HG03558 (cell line): ENCODE measurements at regions not wholly inside any gene's neighbourhood (a gene's known extent, or its start where the extent isn't known, plus 50 kb on each side); places are given as distances from the start of the nearest gene placed in this dataset.
"Not testable (repeated sequence)": the region's sequence is repeated elsewhere in the genome, so short reads cannot be mapped to it uniquely, and the experiment has no call there.

Source experiments
- ATAC-seq: cut with Tn5 transposase; IDR thresholded peaks from one replicate; pipeline ENCODE4 v1.9.1; 2021; ENCODE audit warnings: moderate number of reproducible peaks; ENCODE audit not compliant: unreplicated experiment; ENCODE audit errors: extremely low read depth

DNA sequence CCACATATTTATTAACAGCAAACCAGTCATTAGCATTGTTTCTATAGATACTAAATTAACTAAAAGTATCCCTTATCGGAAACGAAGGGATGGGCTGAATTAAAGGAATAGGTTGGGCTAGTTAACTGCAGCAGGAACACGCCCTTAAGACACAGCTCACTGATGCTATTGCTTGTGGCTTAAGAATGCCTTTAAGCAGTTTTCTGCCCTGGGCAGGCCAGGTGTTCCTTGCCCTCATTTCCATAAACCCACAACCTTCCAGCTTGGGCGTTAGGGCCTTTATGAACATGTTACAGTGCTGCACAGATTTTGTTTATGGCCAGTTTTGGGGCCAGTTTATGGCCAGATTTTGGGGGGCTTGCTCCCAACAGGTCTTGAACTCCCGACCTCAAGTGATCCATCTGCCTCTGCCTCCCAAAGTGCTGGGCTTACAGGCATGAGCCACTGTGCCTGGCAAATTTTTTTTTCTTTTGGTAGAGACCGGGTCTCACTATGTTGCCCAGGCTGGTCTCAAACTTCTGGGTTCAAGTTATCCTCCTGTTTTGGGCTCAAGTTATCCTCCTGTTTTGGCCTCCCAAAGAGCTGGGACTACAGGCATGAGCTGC is 90.1 kb upstream of the GRIN2A start:
- not testable (repeated sequence) for ATAC-seq

DNA sequence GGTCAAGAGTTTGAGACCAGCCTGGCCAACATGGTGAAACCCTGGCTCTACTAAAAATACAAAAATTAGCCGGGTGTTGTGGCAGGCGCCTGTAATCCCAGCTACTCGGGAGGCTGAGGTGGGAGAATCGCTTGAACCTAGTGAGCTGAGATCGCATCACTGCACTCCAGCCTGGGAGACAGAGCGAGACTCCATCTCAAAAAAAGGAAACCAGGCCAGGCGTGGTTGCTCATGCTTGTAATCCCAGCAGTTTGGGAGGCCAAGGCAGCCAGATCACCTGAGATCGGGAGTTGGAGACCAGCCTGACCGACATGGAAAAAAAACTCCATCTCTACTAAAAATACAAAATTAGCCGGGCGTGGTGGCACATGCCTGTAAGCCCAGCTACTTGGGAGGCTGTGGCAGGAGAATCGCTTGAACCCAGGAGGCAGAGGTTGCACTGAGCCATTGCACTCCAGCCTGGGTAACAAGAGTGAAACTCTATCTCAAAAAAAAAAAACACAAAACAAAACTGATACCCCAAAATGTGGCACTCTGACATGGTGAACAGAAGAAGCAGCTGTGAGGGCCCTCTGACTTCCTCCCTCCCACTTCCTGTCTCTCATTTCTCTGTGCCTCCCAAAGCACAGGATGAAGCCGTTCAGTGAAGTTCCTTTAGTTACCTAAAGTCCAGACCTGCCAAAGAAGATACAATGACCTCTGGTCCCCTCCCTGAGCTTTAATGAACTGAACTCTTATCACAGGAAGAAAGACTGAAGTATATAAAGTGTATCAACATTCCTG is 93.2 kb upstream of the GRIN2A start:
- peak; percentile 57 for ATAC-seq

DNA sequence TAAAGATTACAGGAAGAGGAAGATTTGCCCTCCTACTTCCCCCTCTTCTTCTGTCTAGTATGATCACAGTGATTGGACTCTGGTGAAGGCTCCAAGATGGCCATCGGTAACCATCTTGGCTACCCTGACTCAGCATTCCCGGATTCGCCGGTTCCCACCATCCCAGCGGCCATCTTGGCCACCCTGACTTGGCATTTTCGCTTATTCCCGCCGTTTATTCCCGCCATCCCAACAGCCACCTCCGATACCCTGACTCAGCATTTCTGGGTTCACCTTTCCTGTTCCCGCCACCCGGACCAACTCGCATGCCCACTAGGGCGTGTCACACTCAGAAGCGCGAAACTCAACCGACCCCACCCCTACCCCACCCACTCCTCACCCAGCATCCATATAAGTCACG is 95.4 kb upstream of the GRIN2A start:
- no peak for ATAC-seq

DNA sequence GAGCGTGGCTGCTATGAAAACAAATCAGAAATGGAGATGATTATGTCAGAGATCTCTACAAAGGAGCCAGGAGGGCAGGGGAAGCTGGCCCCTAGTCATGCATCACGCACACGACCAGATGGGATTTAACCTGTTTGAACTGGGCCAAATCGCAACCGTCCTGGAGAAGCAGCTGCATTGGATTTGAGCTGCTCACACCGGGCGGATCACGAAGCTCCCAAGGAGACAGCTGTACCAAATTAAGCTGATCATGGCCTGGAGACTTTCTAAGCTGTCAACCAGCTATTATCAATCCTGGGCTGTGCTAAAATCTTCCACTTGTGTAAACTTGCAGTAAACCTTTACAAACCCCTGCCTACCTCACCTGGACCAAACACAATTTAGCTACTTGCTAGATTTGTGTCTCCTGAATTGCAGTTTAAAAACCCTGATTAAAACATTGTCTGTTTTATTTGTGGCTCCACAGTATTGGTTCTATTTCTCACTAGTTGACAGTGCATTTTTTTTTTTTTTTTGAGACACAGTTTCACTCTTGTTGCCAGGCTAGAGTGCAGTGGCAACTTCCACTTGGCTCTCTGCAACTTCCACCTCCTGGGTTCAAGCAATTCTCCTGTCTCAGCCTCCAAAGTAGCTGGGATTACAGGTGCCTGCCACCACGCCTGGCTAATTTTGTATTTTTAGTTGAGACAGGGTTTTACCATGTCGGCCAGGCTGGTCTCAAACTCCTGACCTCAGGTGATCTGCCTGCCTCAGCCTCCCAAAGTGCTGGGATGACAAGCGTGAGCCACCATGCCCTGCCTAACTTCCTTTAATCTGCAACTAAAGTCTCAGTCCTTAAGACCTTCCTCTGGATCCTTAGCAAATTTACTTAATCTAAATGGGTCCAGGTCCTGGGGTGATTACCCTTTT is 98.3 kb upstream of the GRIN2A start:
- ATAC-seq = no peak

DNA sequence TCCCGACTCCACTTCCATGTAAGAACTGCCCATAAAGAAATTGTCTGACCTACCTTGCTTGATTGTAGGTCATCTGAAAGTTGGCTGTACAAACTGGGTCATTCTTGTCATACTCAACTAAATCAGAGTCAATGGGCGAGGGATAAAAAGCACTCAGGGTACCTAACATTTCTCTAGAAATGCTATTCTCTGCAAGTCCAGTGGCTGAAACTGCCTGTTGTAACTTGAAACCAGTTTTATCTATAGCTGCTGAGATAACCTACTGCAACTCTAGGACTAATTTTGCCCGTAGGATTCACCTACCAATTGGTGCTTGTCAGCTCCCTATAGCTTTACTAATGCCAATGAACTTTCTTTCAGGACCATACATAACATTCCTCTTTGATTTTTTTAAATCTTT is 100.1 kb upstream of the GRIN2A start:
- no peak for ATAC-seq

- ATAC-seq = not testable (repeated sequence)
These were observed 101.0 kb upstream of the GRIN2A start for GRCh38 chr16:10283246-10283645.

DNA sequence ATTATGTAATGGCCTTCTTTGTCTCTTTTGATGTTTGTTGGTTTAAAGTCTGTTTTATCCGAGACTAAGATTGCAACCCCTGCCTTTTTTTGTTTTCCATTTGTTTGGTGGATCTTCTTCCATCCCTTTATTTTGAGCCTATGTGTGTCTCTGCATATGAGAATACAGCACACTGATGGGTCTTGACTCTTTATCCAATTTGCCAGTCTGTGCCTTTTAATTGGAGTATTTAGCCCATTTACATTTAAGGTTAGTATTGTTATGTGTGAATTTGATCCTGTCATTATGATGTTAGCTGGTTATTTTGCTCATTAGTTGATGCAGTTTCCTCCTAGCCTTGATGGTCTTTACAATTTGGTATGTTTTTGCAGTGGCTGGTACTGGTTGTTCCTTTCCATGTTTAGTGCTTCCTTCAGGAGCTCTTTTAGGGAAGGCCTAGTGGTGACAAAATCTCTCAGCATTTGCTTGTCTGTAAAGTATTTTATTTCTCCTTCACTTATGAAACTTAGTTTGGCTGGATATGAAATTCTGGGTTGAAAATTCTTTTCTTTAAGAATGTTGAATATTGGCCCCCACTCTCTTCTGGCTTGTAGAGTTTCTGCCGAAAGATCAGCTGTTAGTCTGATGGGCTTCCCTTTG is 95.3 kb upstream of the ATF7IP2 start:
- not testable (repeated sequence) for ATAC-seq

DNA sequence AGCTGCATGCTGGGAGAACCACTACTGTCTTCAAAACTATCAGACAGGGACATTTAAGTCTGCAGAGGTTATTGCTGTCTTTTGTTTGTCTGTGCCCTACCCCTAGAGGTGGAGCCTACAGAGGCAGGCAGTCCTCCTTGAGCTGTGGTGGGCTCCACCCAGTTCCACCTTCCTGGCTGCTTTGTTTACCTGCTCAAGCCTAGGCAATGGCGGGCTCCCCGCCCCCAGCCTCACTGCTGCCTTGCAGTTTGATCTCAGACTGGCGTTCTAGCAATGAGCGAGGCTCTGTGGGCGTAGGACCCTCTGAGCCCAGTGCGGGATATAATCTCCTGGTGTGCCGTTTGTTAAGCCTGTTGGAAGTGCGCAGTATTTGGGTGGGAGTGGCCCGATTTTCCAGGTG is 93.7 kb upstream of the ATF7IP2 start:
- not testable (repeated sequence) for ATAC-seq

GRCh38 chr16:10292976-10293375 is 92.9 kb upstream of the ATF7IP2 start:
- not testable (repeated sequence) for ATAC-seq

- ATAC-seq = not testable (repeated sequence)
These were observed 91.7 kb upstream of the ATF7IP2 start for GRCh38 chr16:10294153-10294552.

DNA sequence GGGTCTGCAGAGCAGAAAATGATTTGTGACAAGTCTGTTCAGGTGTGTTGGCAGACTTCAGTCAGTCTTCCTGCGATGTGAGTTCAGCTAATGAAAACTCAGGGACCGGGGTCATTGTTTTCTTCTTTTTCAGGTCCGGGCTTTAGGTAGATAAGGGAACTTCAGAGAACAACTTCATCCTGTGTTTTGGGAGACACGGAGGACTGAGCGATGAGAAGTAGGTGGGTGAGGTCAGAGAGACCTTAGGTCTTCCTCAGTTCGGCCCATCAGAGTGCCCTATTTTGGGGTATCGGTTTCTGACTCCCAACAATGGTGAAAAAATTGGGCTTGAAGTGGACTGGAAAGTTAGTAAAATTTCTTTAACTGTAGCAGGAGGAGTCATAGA is 88.9 kb upstream of the ATF7IP2 start:
- ATAC-seq = no peak

- peak; percentile 94 for ATAC-seq
These were observed 88.4 kb upstream of the ATF7IP2 start for GRCh38 chr16:10297341-10298006.

- no peak for ATAC-seq
These were observed 85.0 kb upstream of the ATF7IP2 start for GRCh38 chr16:10300905-10301304.

- ATAC-seq = not testable (repeated sequence)
These were observed 84.3 kb upstream of the ATF7IP2 start for GRCh38 chr16:10301547-10301946.

DNA sequence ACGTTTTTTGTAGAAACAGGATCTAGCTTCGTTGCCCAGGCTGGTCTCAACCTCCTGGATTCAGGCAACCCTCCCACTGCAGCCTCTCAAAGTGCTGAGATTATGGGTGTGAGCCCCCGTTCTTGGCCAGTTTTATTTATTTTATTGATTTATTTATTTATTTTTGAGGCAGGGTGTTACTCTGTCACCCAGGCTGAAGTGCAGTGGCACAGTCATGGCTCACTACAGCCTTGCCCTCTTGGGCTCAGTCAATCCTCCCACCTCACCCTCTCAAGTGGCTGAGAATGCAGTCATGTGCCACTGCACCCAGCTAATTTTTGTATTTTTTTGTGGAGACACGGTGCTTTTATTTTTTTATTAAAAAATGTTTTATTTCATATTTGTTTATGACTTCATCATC is 79.9 kb upstream of the ATF7IP2 start:
- no peak for ATAC-seq

DNA sequence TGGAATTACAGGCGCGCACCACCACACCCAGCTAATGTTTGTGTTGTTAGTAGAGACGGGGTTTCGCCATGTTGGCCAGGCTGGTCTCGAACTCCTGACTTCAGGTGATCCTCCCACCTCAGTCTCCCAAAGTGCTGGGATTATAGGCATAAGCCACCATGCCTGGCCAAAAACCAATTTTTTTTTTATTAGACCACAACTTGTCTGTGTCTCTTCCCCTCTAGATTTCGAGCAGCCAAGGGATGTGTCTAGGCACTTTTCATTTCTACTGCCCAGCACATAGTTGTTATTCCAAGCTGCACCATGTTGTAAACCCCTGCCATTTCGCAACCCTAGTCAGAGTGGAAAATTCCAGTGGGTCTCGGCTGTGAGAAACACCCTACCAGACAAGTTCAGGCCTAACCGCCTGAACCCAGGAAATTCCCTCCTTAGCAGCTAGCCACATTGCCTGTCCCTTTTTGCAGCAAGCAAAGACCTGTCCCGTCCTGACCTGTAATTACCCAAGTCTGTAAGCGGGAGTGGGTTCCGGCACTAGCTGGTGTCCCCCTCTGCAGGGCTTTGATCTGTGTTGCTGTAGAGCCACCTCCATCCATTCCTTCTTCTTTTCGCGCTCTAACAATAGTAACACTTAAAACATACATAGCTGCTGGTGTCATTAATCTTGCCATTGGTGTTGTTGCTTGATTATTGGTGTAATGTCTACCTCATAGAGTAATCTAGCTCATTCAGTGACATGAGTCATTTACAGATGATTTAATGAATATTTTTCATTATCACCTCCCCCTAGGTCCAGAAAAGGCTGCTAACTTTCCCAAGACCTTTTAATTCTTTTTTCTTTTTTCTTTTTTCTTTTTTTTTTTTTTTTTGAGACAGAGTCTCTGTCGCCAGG is 77.3 kb upstream of the ATF7IP2 start:
- no peak for ATAC-seq

- ATAC-seq = no peak
These were observed 76.5 kb upstream of the ATF7IP2 start for GRCh38 chr16:10309271-10309932.

DNA sequence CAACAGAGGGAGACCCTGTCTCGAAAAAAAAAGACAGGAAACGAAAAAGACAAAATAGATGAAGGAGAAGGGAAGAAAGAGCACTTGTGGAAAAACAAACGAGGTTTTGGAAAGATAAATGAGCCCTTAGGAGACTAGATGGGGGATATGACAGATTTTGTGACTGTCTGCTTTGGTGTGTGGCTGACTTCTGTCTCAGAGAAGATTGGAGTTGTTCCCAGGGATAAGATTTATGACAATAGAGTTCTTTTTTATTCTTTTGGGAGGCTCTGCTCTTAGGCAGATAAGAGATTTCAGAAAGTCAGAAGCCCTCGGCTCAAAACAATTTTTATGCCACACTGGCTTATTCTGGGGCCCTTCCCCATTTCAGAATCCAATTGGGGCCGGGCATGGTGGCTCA is 73.9 kb upstream of the ATF7IP2 start:
- ATAC-seq = no peak
